Renal pelvis (tissue), 1 donor: ENCODE measurements at regions not wholly inside any gene's neighbourhood (a gene's known extent, or its start where the extent isn't known, plus 50 kb on each side); places are given as distances from the start of the nearest gene placed in this dataset.

ENCODE experiments used
- DNase-seq: peaks from one replicate; pipeline ENCODE4 v3.0.0-alpha.2; 2013

DNA sequence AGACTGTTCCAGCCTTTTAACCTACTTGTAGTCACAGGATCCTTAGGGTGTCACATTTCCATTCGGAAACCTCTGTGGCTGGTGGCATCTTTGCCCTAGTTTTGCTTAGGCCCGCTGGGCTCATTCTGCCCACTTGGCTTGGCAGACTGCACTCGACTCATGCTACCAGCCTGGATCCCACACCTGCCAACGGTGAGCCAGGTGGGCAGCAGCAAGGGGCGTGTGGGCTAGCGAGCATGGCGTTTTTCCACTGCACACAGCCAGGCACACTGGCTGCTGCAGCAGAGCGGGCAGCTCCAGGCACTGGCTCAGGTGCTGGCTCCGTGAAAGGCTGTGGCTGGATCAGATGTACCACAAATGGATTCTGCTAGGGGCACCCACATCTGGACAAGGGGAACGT lies 838.2 kb downstream of the SLITRK6 start:
- no peak for DNase-seq

DNA sequence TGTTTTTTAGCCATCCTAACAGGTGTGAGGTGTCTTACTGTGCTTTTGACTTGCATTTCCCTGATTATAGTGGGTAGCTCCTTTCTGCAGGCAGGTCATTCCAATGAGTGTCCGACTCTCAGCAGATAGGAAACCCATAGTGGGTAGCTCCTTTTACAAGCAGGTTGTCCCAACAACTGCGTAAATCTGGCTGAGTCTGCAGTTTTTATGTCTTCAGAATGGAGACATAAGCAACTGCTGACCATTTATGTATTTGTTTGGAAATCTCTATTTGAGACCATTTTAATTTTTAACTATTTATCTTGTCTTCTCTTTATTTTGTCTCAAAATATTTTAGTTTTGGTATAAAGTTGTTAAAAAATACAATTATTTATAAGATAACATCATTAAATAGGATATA lies 839.4 kb downstream of the SLITRK6 start:
- DNase-seq, result no peak

DNA sequence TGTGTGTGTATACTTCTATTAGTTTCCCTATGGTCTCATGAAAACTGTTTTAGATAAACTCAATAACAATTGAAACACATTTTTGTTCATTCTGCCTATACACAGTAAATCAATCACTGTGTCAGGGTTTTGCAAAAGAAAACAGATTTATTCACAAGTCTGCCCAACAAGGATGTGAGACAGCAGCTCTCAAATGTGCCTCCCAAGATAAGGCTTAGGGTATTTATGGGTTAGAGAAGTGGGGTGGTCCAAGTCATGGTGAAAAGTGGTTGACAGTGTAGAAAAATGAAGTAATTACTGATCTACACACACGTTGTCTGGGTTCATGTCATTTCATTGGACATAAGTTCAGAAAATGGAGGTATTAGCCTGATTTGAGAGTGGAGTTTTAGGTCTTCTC lies 844.6 kb downstream of the SLITRK6 start:
- DNase-seq, result no peak

DNA sequence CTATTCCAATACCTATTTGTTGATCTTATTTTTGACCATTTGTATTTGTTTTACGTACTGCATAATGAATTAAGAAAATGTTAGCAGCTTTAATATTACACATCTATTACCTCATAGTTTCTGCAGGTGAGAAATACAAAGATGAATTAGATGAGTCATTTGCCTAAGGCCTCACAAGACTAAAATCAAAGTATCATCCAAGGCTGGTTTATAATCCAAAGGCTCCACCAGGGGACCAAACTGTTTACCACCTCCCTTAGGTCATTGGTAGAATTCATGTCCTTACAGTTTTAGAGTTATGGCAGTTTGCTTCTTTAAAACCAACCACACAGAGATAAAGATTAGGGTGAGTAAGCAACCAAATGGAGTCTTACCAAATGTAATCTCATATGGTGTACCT lies 848.1 kb downstream of the SLITRK6 start:
- no peak for DNase-seq

DNA sequence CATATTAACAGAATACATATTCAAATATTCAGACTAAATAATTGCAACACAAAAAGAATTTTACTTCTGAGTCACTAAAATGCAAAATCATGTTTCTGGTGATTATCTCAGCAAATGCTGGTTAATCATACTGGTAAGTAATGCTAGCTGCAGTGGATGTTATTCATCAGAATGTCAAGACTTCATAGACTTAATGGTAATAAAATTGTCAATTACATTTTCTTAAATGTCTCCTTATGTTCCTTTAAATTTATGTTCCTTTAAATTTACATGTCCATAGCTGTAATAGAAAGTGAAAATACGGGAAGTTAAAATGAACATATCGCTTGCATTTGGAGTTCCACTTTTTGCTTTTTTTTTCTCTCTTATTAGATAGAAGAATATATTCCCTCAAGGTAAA lies 853.0 kb downstream of the SLITRK6 start:
- DNase-seq, result no peak

DNA sequence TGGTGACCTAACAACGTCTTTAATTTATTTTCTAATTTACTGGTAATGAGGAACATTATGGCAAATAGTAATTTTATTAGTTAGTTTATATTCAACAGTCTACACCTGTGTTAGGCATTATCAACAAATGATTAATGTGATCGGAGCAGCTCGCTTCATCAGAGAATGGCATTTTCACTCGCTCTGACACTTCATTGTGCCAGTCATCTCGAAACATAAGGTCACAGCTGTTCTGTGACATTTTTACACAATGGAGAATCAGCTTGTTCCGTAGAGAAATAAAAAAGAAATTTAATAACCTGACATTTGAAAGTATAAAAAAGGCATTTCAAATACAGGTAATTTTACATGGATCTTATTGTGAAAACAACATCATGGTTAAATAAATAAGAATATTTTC lies 858.4 kb downstream of the SLITRK6 start:
- no peak for DNase-seq

DNA sequence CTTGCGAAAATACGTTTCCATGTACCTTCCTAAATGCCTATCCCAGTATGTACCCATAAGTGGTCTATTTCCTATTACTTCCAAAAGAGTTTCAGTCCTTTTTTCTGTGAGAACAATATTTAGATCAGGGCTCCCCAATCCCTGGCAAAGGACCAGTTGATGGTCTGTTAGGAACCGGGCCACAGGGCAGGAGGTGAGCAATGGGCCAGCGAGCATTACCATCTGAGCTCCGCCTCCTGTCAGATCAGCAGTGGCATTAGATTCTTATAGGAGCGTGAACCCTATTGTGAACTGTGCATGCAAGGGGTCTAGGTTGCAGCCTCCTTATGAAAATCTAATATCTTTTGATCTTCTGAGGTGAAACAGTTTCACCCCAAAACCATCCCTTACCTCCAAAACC lies 859.1 kb downstream of the SLITRK6 start:
- no peak for DNase-seq

DNA sequence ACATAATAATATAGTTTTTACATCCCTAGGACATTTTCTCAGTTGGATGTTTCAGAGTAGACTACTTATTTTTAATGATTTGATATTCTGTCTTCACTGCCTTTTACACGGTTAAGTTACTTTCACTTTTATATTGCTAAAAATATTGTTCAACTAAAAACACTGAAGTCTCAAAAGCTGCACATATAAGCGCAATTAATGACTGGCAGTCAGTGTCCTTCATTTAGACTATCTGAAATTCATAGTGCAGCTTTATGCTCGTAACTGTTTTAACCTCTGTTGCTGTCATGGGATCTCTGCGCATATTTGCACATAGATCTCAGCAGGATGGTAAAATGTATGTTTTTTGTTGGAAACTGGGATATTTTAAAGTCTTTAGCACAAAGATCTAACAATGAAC lies 864.3 kb downstream of the SLITRK6 start:
- DNase-seq, result no peak

DNA sequence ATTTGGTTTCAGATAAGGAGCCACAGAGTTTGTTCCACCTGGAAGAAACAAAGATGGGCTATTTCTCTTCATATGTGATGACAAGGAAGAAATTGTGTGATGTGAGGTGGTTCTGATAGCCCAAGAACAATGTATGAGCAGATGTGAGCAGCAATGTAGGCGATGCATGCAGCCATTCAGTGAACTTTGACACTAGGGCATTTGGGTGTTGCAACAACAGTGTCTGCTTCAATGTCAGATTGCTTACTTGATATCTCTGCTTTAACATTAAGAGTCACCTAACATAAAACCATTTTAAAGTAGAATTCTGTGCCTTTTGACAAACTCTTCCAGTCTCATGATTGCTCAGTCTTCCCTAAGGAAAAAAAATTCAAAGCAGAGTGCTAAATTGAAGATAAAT lies 865.4 kb downstream of the SLITRK6 start:
- no peak for DNase-seq

DNA sequence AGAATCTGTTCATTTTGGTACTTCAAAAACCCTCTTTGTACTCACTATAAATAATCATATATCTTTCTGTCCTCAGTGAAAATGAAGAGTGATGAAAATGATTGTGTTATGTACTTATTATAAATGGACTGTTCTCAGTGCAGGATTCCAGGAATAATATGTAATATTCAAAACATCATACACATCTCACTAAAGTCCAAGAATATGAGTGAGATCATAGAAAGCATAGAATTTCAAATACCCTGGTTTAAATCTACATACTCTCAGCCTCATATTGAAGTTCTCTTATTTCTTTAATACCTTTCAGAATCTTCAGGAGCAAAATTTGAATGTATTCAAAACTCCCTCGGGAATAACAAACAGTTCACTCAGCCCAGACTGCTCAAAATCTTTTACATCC lies 868.0 kb downstream of the SLITRK6 start:
- no peak for DNase-seq

DNA sequence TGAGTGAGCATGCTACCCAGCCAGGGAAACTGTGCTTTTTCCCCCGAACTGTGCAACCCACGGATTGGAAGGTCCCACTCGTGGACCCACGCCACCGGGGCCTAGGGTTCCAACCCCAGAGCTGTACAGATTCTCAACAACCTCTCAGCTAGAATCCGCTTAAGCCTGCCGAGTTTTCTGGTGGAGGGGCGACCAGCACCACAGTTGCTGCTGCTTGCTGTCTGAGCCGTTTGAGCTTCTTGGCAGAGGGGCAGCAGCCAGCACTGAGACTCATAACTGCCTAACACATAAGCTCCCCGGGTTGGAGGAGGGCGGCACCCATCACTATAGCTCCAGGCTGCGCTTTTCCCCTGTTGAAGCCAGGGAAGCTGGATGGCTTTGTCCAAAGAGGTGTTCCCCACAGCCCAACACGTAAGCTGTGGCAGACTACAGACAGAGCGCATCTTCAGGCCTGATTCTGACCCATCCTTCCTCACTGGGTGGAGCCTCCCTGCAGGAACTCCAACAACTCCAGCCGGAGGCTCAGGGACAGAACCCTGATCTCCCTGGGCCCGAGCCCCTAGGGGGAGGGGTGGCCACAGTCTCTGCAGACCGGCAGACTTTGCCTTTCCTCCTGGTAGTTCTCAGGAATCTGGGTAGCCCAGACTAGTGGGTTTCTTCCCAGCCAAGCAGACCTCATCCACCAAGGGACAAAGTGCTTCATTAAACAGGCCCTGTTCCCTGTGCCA lies 871.6 kb downstream of the SLITRK6 start:
- no peak for DNase-seq

DNA sequence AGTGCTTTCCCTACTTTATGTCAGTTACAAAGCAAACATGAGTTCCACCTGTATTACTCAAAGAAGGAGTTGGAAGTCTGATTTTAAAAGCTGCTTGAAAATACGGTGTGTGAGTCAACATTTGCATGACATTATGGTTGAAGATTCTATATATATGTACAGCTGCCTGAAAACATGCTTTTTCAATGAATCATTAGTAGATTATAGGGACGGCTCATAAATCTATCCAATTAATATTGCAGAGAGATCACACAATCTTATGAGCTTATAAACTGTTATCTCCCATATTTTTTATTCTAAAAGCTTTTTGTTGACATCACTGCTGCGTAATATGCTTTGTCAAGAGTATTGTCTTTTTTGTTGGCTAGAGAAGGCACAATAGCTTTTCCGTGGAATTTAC lies 873.8 kb downstream of the SLITRK6 start:
- no peak for DNase-seq

DNA sequence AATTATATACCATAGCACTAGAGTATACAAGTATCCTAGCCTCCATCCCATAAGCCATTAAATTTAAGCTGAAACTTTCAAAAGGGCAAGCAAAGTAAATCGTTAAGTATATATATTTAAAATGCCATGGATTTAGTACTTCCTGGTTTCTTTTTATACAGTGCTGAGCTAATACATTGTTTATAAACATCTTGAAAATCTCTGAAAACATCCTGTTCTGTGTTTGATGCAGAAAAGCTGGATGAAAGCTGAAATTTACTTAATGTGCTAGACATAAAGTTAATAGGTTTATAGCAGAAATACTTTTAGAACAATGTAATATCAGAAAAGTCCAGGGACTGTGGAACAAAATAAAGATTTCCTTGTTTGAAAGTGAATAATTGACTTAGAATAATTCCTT lies 875.4 kb downstream of the SLITRK6 start:
- DNase-seq, result peak; percentile 41

DNA sequence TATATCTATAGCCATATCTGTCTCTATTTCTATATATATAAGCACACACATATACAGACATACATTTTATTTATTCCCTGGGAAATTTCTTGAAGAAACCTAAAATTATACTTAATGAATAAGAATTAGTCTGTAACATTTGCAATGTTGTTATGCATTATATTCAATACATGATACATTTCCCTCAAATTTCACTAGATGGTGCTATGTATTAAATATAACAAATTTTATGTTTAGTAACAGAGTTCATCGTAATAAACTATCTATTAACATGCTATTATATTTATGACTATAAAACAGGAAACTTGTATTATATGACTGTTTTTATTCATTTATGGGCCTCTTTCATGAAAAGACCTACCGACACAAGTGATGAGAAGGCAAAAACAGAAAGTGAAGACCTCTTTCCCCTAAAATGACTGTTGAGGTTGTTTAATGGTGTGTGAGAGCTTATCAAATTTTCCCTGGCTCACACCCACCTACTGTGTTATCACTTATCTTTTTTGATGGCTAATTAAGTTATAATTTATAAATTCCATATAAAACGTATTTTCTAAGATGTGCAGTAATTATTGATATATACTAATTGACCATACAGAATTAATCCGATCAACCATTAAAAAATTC lies 881.9 kb downstream of the SLITRK6 start:
- DNase-seq, result peak; percentile 12

DNA sequence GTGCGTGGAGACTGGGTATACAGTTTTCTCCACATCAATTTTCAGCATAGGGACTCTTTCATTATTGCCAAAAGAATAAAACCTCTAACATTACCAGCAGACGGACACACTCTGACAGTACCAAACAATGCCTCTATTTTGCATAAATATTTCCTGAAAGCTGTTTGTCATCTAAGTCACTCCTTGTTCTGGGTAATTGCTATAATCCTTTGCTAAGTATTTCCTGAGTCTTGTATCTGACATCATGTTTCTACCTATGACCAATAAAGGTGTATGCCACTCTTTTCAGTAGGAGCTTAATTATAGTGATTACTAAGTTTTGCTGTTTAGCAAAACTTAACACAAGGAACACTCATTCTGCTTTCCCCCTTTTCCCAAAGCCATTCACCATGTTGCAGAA lies 886.5 kb downstream of the SLITRK6 start:
- no peak for DNase-seq

DNA sequence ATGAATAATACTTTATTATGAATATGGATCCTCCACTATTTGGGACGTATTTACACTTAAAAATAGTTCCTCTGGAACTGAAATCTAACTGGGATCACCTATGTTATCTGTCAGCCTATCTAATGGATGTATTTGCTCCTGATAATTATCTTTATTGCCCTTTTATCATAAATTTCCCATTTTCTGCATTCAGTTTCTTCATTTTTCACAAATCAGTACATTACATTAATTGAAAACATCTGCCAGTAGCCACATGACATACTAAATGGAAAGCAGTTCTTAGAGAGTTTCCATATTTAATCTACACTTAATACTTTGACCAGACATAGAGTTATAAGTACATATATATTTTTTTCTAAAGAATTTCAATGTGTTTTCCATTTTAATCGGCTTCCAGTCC lies 888.8 kb downstream of the SLITRK6 start:
- DNase-seq, result no peak

DNA sequence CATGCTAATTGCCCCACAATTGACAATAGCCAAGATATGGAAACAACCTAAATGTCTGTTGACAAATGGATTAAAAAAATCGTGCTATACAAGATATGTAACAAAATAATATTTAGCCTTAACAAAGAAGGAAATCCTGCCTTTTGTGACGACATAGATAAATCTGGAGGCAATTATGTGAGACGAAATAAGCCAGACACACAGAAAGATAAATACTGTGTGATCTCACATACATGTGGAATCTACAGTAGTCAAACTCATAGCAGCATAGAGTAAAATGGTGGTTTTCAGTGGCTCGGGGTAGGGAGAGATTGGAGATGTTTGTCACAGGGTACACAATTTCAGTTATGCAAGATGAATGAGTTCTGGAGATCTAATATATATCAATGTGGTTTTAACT lies 895.8 kb downstream of the SLITRK6 start:
- DNase-seq, result no peak

DNA sequence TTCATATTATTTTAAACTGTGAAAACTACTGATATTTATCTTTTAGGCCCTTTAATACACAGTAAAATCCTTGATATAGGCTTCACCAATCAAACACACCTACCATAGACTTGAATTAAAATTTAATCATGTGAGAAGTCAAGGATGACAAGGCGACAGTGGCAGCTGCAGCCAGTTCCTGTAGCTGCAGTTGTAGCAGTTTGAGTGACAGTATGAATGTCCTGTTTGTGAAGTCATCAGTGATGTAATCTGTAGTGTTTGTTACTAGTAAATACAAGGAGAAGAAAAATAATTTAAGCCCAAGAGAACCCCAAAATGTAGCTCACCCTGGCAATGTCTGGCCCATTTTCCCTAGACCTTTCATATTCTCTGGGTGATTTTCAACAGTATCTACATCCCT lies 897.0 kb downstream of the SLITRK6 start:
- no peak for DNase-seq

DNA sequence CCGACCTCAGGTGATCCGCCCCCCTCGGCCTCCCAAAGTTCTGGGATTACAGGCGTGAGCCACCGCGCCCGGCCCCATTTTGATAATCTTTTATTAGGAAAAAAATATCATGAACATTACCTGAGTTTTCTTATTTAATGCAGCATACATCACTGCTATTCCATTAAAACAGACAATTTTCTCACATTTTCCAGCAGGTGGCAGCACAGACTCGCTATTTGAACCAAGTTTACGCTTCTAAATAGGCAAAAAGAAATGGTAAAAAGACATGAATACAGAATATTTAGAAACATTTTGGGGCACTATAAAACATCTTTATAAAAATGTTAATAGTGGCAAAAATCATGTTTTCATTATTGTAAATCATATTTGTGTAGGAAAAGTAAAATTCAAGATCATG lies 903.1 kb downstream of the SLITRK6 start:
- DNase-seq, result peak; percentile 52

DNA sequence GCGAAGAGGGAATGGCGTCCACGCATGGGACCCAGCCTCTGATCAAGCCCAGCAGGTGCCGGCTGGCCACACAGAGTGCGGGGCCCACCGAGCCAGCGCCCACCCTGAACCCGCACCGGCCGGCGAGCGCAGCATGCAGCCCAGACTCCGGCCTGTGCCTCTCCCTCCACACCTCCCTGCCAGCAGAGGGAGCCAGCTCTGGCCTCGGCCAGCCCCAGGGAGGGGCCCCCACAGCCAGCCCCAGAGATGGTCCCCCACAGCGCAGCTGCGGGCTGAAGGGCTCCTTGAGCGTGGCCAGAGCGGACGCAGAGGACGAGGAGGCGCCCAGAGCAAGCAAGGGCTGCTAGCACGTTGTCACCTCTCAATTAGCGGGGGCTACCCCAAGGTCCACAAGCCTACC lies 904.5 kb downstream of the SLITRK6 start:
- DNase-seq, result no peak

DNA sequence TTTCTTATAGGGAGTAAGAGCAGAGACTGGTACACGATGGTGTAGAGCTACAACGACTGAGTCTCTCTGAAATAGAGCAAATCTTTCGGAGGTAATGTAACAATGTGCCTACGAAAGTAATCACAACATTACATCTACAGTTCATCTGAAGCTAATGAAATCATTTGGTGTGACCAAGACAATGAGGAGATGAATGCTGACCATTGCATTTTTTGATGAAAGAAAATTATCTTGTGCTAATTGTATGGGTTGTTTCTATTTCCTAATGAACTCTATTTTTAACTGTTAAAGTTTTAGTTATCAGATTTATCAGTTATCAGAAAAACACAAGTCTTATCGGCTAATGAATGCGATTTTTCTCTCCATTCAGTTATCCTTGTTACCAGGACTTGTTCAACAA lies 913.4 kb downstream of the SLITRK6 start:
- DNase-seq, result no peak

DNA sequence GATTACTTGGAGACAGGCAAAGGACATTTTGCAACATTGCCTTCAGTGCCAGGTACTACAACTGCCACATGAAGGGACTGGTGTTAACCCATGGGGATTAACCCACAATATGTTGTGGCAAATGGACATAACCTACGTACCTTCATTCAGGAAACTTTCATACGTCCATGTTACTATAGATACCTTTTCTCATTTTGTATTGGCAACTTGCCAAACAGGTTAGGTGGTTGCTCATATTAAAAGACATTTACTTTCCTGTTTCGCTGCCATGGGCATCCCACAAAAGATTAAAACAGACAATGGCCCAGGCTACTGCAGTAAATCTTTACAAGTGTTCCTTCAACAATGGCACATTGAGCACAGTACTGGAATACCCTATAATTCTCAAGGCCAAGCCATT lies 925.3 kb downstream of the SLITRK6 start:
- no peak for DNase-seq

DNA sequence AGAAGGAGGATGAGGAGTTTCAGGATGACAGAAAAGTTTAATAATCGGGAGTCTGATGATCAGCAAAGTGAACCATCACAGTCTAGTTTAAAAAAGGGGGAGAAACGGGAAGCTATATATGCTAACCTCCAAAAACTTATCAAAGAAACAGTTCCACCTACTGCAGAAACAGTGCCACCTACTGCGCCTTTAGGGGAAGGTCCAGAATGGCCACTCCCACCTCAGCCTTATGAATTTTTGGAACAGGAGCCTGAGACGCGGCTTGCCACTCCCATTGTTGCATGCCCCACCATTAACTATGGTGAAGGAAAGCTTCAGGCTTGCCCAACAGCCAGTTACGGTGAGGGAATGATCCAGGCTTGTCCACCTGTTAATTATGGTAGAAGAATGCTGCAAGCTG lies 929.0 kb downstream of the SLITRK6 start:
- no peak for DNase-seq

DNA sequence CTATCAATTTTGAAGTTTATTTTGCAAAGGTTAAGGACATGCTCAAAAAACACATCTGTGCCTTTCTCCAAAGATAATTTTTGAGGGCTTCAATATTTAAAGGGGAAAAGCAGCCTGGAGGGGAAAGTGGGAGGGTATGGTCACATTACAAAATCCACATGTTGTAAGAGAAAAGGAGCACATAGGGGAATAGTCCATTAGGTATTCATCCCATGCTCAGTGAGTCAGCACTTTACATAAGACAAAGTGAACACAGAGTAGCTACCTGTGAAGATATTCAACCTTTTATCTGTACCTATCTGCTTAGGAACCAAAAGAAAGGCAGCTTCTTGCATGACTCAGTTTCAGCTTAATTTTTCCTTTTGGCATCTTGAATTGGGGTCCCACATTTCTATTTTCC lies 932.0 kb downstream of the SLITRK6 start:
- no peak for DNase-seq
